ENCODE measurements at regions not wholly inside any gene's neighbourhood (a gene's known extent, or its start where the extent isn't known, plus 50 kb on each side); places are given as distances from the start of the nearest gene placed in this dataset.

GRCh38 chr4:14928035-14928434 lies 74.2 kb upstream of the CPEB2 start:
- Mint-ChIP-seq H3K9me3 (no peaks in the 10 kb centered on the region), H3K27ac (no peak overlapping the region), H3K4me1 (no peaks in the 10 kb centered on the region), H3K4me3 (no peak overlapping the region), H3K36me3 (ENCODE audit: low read depth) (no peaks in the 10 kb centered on the region), H3K27me3 (ENCODE audit: insufficient read depth) (no peaks in the 10 kb centered on the region)
- no peaks in the 10 kb centered on the region for H3K27me3 ChIP-seq (ENCODE audit: control insufficient read depth, insufficient read depth, low read length, poor library complexity, severe bottlenecking)
- no peak overlapping the region for H3K9ac ChIP-seq (ENCODE audit: extremely low read depth, low read length, poor library complexity, severe bottlenecking)
- H3K36me3 ChIP-seq (ENCODE audit: control insufficient read depth, insufficient read depth, low read length) = no peaks in the 10 kb centered on the region
- peaks cover 4% of the 10 kb centered on the region for H3K4me1 ChIP-seq (ENCODE audit: control insufficient read depth, insufficient read depth, low read length)
- no peak overlapping the region for H3K27ac ChIP-seq (ENCODE audit: low read depth, low read length)
- no peak overlapping the region for H3K4me3 ChIP-seq (ENCODE audit: low read length)
- H3K9me3 ChIP-seq (ENCODE audit: control insufficient read depth, low read length) = no peaks in the 10 kb centered on the region
- WGBS, 2 experiments (ENCODE audit: insufficient coverage in 1 of 2, insufficient read length in 1 of 2) = 100% methylated on average over 1 of the region's 1 CpG; no CpG with 5 or more reads in 1 of the 2 experiments
- TF ChIP-seq CTCF (conservative IDR thresholded peaks at IDR 0.05) = no peak
- no peak for DNase-seq

DNA sequence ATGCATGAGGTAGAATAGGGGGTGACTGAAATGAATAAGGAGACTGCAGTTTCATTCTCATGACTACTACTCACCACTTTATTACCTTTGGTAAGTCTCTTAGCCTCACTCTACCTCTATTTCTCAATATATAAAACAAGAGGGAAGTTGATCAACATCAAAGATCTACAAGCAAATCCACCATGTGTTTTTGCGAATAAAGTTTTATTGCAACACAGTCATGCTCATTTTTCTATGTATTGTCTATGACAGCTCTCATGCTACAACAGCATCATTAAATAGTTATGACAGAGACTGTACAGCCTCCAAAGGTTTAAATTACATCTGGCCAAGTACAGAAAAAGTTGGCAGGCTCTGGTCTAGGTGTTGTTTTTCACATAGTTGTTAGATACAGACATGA lies 72.6 kb upstream of the CPEB2 start:
- Mint-ChIP-seq H3K27me3 (ENCODE audit: insufficient read depth) (no peaks in the 10 kb centered on the region), H3K9me3 (no peaks in the 10 kb centered on the region), H3K4me3 (no peak overlapping the region), H3K36me3 (ENCODE audit: low read depth) (no peaks in the 10 kb centered on the region), H3K27ac (no peak overlapping the region), H3K4me1 (no peaks in the 10 kb centered on the region)
- no peak overlapping the region for H3K27ac ChIP-seq (ENCODE audit: low read depth, low read length)
- no peak for TF ChIP-seq CTCF (conservative IDR thresholded peaks at IDR 0.05)
- 100% methylated on average over 1 of the region's 1 CpG; no CpG with 5 or more reads in 1 of the 2 experiments for WGBS, 2 experiments (ENCODE audit: insufficient coverage in 1 of 2, insufficient read length in 1 of 2)
- H3K9ac ChIP-seq (ENCODE audit: extremely low read depth, low read length, poor library complexity, severe bottlenecking) = no peak overlapping the region
- no peaks in the 10 kb centered on the region for H3K27me3 ChIP-seq (ENCODE audit: control insufficient read depth, insufficient read depth, low read length, poor library complexity, severe bottlenecking)
- H3K9me3 ChIP-seq (ENCODE audit: control insufficient read depth, low read length) = no peaks in the 10 kb centered on the region
- DNase-seq = no peak
- H3K4me3 ChIP-seq (ENCODE audit: low read length) = no peak overlapping the region
- H3K36me3 ChIP-seq (ENCODE audit: control insufficient read depth, insufficient read depth, low read length) = no peaks in the 10 kb centered on the region
- peaks cover 4% of the 10 kb centered on the region for H3K4me1 ChIP-seq (ENCODE audit: control insufficient read depth, insufficient read depth, low read length)

DNA sequence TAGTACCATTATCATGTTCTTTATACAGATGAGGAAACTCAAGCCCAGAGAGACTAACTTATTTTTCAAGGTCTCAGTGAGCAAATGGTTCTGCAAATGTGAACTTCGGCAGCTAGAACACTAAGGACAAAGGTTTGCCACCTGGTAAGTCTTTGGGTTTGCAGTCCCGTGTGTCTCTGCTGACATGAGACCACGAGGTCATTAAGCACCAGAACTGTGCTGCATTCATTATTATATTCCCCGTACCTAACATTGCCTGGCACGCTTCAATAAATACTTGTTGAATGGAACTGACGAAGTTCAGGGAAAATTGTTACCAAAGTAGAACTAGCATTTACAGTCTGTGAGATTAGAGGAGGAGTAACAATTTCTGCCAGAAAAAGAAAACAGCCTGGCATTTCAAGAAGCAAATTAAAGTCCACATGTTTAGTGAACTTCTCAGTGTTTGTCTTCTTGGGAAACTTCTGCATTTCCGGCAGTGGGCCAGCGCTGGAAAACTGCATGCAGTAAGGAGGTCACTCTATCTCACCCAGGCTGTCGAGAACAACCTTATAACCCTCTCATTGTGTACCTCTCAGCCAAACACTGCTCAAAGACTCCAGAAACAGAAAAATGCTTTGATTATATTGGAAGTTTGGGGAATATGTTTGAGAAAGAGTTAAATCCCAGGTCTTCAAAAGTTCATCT lies 67.4 kb upstream of the CPEB2 start:
- Mint-ChIP-seq H3K9me3 (no peaks in the 10 kb centered on the region), H3K27ac (no peak overlapping the region), H3K27me3 (ENCODE audit: insufficient read depth) (no peaks in the 10 kb centered on the region), H3K4me3 (no peak overlapping the region), H3K36me3 (ENCODE audit: low read depth) (no peaks in the 10 kb centered on the region), H3K4me1 (no peaks in the 10 kb centered on the region)
- Histone ChIP-seq H3K4me1 (ENCODE audit: control insufficient read depth, insufficient read depth, low read length) (no peaks in the 10 kb centered on the region), H3K4me3 (ENCODE audit: low read length) (no peak overlapping the region), H3K36me3 (ENCODE audit: control insufficient read depth, insufficient read depth, low read length) (no peaks in the 10 kb centered on the region), H3K9ac (ENCODE audit: extremely low read depth, low read length, poor library complexity, severe bottlenecking) (no peak overlapping the region), H3K9me3 (ENCODE audit: control insufficient read depth, low read length) (no peaks in the 10 kb centered on the region), H3K27ac (ENCODE audit: low read depth, low read length) (no peak overlapping the region), H3K27me3 (ENCODE audit: control insufficient read depth, insufficient read depth, low read length, poor library complexity, severe bottlenecking) (no peaks in the 10 kb centered on the region)
- 88 to 90% methylated on average over 6 to 9 of the region's 9 CpGs for WGBS, 2 experiments (ENCODE audit: insufficient coverage in 1 of 2, insufficient read length in 1 of 2)
- no peak for TF ChIP-seq CTCF (conservative IDR thresholded peaks at IDR 0.05)
- no peak for DNase-seq
